ENCODE measurements at regions not wholly inside any gene's neighbourhood (a gene's known extent, or its start where the extent isn't known, plus 50 kb on each side); places are given as distances from the start of the nearest gene placed in this dataset.

DNA sequence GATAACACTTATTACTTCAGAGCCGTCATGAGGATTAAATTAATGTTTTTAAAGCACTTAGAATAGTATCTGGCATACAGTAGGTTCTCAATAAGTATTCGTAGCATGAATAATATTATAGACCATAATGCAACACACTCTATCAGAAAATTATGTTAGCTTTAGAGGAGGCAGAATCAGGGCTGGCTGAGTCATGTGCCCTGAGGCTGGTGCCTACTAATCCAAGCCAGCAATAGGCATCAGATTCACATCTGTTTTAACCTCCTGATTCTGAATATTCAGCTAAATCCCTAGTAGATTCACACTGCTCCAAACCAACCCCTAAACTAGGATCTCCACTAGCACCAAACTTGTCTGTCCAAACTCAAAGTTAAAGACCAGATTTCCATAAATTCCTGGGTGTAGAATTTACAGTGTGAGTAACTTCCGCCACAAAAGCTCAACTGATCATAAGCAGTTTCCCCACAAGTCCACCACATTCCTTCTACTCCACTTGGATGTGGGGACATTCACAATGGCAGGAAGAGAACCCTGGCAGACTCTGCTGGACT lies 170.0 kb upstream of the DAPK1 start:
- DNase-seq (no peak), ATAC-seq (no peak)
- Histone ChIP-seq H3K36me3 (replicated peaks in 1 of 2; ENCODE audit: insufficient read depth in 1 of 2, low read depth in 2 of 2) (no peaks in the 10 kb centered on the region), H3K27me3 (no peaks in the 10 kb centered on the region), H3K4me3 (no peak overlapping the region), H3K4me1 (no peaks in the 10 kb centered on the region), H3K27ac (no peak overlapping the region), H3K9me3 (no peaks in the 10 kb centered on the region)
- WGBS, 2 donors: 66 to 71% methylated on average over 3 of the region's 3 CpGs
- intact Hi-C loops (cut with DNase I): loop anchor here (10.0 kb wide), 1 partner anchor 893 kb away; no protein-coding TSS in a partner anchor
- TF ChIP-seq, protein P1, sequence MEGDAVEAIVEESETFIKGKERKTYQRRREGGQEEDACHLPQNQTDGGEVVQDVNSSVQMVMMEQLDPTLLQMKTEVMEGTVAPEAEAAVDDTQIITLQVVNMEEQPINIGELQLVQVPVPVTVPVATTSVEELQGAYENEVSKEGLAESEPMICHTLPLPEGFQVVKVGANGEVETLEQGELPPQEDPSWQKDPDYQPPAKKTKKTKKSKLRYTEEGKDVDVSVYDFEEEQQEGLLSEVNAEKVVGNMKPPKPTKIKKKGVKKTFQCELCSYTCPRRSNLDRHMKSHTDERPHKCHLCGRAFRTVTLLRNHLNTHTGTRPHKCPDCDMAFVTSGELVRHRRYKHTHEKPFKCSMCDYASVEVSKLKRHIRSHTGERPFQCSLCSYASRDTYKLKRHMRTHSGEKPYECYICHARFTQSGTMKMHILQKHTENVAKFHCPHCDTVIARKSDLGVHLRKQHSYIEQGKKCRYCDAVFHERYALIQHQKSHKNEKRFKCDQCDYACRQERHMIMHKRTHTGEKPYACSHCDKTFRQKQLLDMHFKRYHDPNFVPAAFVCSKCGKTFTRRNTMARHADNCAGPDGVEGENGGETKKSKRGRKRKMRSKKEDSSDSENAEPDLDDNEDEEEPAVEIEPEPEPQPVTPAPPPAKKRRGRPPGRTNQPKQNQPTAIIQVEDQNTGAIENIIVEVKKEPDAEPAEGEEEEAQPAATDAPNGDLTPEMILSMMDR (IDR thresholded peaks at IDR 0.05): no peak
- no peak for TF ChIP-seq POLR2A (IDR thresholded peaks at IDR 0.05)

DNA sequence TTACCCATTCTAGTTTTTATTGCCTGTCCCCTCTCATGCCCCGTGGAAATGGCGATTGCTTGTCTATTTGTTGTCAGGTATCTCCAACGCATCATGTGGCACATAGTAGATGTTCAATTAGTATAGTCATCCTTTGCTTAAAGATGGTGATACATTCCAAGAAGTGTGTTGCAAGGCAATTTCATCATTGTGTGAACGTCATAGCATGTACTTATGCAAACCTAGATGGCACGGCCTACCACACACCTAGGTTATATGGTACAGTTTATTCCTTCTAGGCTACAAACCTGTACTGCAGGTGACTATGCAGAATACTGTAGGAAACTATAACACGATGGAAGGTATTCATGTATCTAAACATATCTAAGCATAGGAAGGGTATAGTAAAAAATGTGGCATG lies 163.9 kb upstream of the DAPK1 start:
- Histone ChIP-seq H3K4me3 (no peak overlapping the region), H3K4me1 (peaks cover 16% of the 10 kb centered on the region), H3K36me3 (replicated peaks in 1 of 2; ENCODE audit: insufficient read depth in 1 of 2, low read depth in 2 of 2) (no peaks in the 10 kb centered on the region), H3K27me3 (no peaks in the 10 kb centered on the region), H3K27ac (no peak overlapping the region), H3K9me3 (no peaks in the 10 kb centered on the region)
- TF ChIP-seq, protein P1 (IDR thresholded peaks at IDR 0.05): no peak
- no peak for TF ChIP-seq POLR2A (IDR thresholded peaks at IDR 0.05)
- intact Hi-C loops (cut with DNase I): no loop called here
- no peak for ATAC-seq
- DNase-seq: no peak
- 80 to 88% methylated on average over 6 of the region's 6 CpGs for WGBS, 2 donors

DNA sequence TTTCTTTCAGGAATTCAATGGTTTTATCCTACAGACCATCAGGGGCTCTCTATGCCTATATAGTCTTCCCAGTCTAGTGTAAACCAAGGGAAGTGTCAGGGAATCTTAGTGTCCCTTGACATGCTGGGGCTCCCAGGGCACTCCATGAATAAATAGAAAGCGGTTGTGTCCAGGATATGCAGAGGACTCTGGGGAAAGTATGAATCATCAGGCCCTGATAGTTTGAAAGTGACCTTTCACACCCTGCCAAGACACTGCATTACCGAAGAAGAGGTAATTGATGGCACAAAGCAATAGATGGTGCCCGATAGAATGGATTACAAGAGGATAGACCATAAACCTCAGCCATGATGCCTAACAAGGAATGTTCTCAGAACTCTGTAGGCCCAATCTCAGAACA lies 163.3 kb upstream of the DAPK1 start:
- Histone ChIP-seq H3K27me3 (no peaks in the 10 kb centered on the region), H3K4me1 (peaks cover 16% of the 10 kb centered on the region), H3K4me3 (no peak overlapping the region), H3K27ac (no peak overlapping the region), H3K36me3 (replicated peaks in 1 of 2; ENCODE audit: insufficient read depth in 1 of 2, low read depth in 2 of 2) (no peaks in the 10 kb centered on the region), H3K9me3 (no peaks in the 10 kb centered on the region)
- intact Hi-C loops (cut with DNase I): no loop called here
- no peak for TF ChIP-seq POLR2A (IDR thresholded peaks at IDR 0.05)
- TF ChIP-seq, protein P1 (IDR thresholded peaks at IDR 0.05): no peak
- WGBS, 2 donors: 79 to 81% methylated on average over 3 of the region's 3 CpGs
- no peak for ATAC-seq
- no peak for DNase-seq

DNA sequence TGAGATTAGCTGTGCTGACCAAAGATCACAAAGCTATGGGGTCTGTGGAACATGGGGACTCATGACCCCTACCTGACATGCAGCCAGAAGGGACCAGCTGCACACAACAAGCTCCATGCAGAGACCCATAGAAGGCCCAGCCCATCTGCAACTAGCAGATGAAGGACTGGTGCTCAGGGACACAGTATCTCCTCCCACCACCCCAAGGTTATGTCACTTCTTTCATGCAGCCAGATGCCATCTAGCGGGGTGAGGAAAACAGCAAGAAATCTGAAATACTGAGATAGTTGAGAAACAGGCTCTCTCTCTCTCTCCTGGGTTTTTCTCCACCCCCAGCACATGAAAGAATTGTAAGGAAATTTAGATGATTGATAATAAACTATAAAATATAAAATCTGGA lies 161.3 kb upstream of the DAPK1 start:
- peak overlapping the region in 1 of 4 donors; percentile 55 for H3K27ac ChIP-seq
- ATAC-seq (peak; percentile 38), DNase-seq (peak; percentile 28 to 53 (median 34))
- H3K4me3 ChIP-seq: no peak overlapping the region
- no peaks in the 10 kb centered on the region for H3K36me3 ChIP-seq (replicated peaks in 1 of 2; ENCODE audit: insufficient read depth in 1 of 2, low read depth in 2 of 2)
- no peaks in the 10 kb centered on the region for H3K27me3 ChIP-seq
- 13 to 30% methylated on average over 1 of the region's 1 CpG for WGBS, 2 donors
- peaks cover 16% of the 10 kb centered on the region for H3K4me1 ChIP-seq
- intact Hi-C loops (cut with DNase I): loop anchor here (5.0 kb wide), 1 partner anchor 331 kb away; no protein-coding TSS in a partner anchor
- no peaks in the 10 kb centered on the region for H3K9me3 ChIP-seq
- no peak for TF ChIP-seq POLR2A (IDR thresholded peaks at IDR 0.05)
- TF ChIP-seq, protein P1 (IDR thresholded peaks at IDR 0.05): peak in 1 of 7 experiments; percentile 31

DNA sequence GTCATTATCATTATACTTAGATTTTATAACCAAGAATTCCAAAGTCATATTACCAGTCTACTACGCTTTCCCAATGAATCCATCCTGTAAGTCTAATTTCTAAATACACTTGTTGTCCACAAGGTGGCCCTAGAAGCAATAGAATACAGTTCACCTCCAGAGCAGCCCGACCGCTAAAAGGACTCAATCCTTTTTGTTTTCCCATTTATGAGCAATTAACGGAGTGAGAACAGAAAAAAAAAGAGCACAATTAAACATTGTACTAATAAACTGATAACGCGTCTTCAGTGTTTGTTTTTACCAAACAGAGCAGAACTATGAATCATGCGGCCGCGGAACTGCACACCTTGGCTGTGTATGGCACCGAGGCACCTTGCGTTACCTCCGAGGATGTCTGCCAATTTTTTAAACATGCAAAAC lies 160.7 kb upstream of the DAPK1 start:
- Histone ChIP-seq H3K27ac (peak overlapping the region in 3 of 4 donors; percentile 11 to 55 (median 34)), H3K4me3 (peak overlapping the region in 1 of 2 donors; percentile 0), H3K9me3 (no peaks in the 10 kb centered on the region), H3K36me3 (replicated peaks in 1 of 2; ENCODE audit: insufficient read depth in 1 of 2, low read depth in 2 of 2) (no peaks in the 10 kb centered on the region), H3K4me1 (peaks cover 16% of the 10 kb centered on the region), H3K27me3 (no peaks in the 10 kb centered on the region)
- TF ChIP-seq, protein P1 (IDR thresholded peaks at IDR 0.05): peak; percentile 54 to 86 (median 84)
- TF ChIP-seq POLR2A (IDR thresholded peaks at IDR 0.05): no peak
- intact Hi-C loops (cut with DNase I): loop anchor here (5.0 kb wide), 1 partner anchor 330 kb away; no protein-coding TSS in a partner anchor
- DNase-seq (peak; percentile 59 to 76 (median 68)), ATAC-seq (peak; percentile 88)
- WGBS, 2 donors: 1 to 4% methylated on average over 12 of the region's 12 CpGs
